Activated naive CD8-positive, alpha-beta T cell treated with anti-CD3 and anti-CD28 coated beads, Interleukin-2, amount 50 U/mL, for 24 hours (primary cell): ENCODE measurements at regions not wholly inside any gene's neighbourhood (a gene's known extent, or its start where the extent isn't known, plus 50 kb on each side); places are given as distances from the start of the nearest gene placed in this dataset.
"Not testable (repeated sequence)": the region's sequence is repeated elsewhere in the genome, so short reads cannot be mapped to it uniquely, and the experiment has no call there.

ENCODE experiments used
- ATAC-seq: fragments of 150-1000 bp; cut with Tn5 transposase; one replicate; pipeline ENCODE4 v1.10.0; 2021
- DNase-seq: peaks from one replicate; pipeline ENCODE4 v3.0.0; 2021
- H3K27ac Mint-ChIP-seq: one replicate; pipeline ENCODE4 v1.8.0; 2021; ENCODE audit warnings: mild to moderate bottlenecking, mixed read lengths
- H3K27me3 Mint-ChIP-seq: one replicate; pipeline ENCODE4 v1.8.0; 2021; ENCODE audit warnings: mixed read lengths
- H3K36me3 Mint-ChIP-seq: one replicate; pipeline ENCODE4 v1.8.0; 2021; ENCODE audit warnings: low read depth, mixed read lengths
- H3K4me1 Mint-ChIP-seq: one replicate; pipeline ENCODE4 v1.8.0; 2021; ENCODE audit warnings: mixed read lengths
- H3K4me3 Mint-ChIP-seq: one replicate; pipeline ENCODE4 v1.8.0; 2021; ENCODE audit warnings: mild to moderate bottlenecking, moderate library complexity, mixed read lengths
- H3K9me3 Mint-ChIP-seq: one replicate; pipeline ENCODE4 v1.8.0; 2021; ENCODE audit warnings: mixed read lengths

- Mint-ChIP-seq H3K9me3 (no peaks in the 10 kb centered on the region), H3K4me3 (no peak overlapping the region), H3K27me3 (no peaks in the 10 kb centered on the region), H3K36me3 (no peaks in the 10 kb centered on the region), H3K27ac (no peak overlapping the region), H3K4me1 (no peaks in the 10 kb centered on the region)
- DNase-seq, result no peak
- ATAC-seq, result no peak
Measured at GRCh38 chr2:153420394-153420793, 58.2 kb downstream of the RPRM start.

GRCh38 chr2:153417077-153417476 lies 61.5 kb downstream of the RPRM start:
- Mint-ChIP-seq H3K9me3 (no peaks in the 10 kb centered on the region), H3K4me3 (no peak overlapping the region), H3K27ac (no peak overlapping the region), H3K27me3 (no peaks in the 10 kb centered on the region), H3K36me3 (no peaks in the 10 kb centered on the region), H3K4me1 (no peaks in the 10 kb centered on the region)
- no peak for ATAC-seq
- no peak for DNase-seq

DNA sequence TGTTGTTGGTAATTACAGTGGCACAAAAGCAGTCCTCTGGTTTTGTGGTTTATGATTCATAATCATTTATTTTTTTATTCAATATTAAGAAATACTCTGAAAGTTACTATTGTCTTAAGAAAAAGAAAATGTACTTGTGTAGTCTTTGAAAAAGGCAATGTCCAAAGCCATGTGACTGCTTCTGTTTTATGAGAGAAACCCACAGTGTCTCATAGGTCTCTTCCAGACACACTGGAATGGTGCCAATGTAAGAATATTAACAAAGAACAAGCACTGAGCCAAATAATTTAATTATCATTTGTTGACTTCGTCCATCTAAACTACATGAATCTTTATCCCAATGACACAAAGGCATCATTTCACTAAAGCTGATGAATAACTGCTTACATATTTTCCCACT lies 62.5 kb downstream of the RPRM start:
- Mint-ChIP-seq H3K36me3 (no peaks in the 10 kb centered on the region), H3K4me1 (no peaks in the 10 kb centered on the region), H3K27me3 (no peaks in the 10 kb centered on the region), H3K9me3 (no peaks in the 10 kb centered on the region), H3K27ac (no peak overlapping the region), H3K4me3 (no peak overlapping the region)
- DNase-seq, result no peak
- no peak for ATAC-seq

GRCh38 chr2:153408710-153409385 lies 69.7 kb downstream of the RPRM start:
- Mint-ChIP-seq H3K4me3 (no peak overlapping the region), H3K27ac (no peak overlapping the region), H3K4me1 (no peaks in the 10 kb centered on the region), H3K9me3 (no peaks in the 10 kb centered on the region), H3K36me3 (no peaks in the 10 kb centered on the region), H3K27me3 (no peaks in the 10 kb centered on the region)
- ATAC-seq (no peak), DNase-seq (no peak)

DNA sequence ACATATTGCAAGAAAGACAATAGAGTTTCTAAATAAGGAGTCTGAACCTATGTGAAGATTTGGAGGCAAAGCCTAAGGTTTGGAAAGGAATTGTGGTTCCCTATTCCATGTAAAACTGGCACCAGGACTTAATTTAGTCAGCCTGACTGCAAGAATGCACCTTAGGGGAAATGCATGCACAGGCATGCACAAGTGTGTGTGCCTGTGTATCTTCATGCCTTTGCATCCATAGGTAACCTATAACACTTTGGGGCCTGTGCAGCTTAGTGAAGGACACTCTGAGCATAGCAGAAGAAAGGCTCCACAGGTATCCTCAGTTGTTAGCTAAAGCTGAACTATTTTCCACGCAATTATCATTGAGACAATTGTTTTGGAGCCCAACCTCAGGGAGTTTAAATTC lies 73.4 kb downstream of the RPRM start:
- H3K9me3 Mint-ChIP-seq, result no peaks in the 10 kb centered on the region
- no peaks in the 10 kb centered on the region for H3K36me3 Mint-ChIP-seq
- H3K27ac Mint-ChIP-seq, result no peak overlapping the region
- no peaks in the 10 kb centered on the region for H3K27me3 Mint-ChIP-seq
- ATAC-seq, result no peak
- no peak overlapping the region for H3K4me3 Mint-ChIP-seq
- no peaks in the 10 kb centered on the region for H3K4me1 Mint-ChIP-seq
- DNase-seq, result no peak

- Mint-ChIP-seq H3K4me3 (no peak overlapping the region), H3K4me1 (no peaks in the 10 kb centered on the region), H3K27ac (no peak overlapping the region), H3K9me3 (no peaks in the 10 kb centered on the region), H3K36me3 (no peaks in the 10 kb centered on the region), H3K27me3 (no peaks in the 10 kb centered on the region)
- no peak for ATAC-seq
- DNase-seq, result no peak
Measured at GRCh38 chr2:153404792-153405191, 73.8 kb downstream of the RPRM start.

- Mint-ChIP-seq H3K4me3 (no peak overlapping the region), H3K9me3 (no peaks in the 10 kb centered on the region), H3K36me3 (no peaks in the 10 kb centered on the region), H3K4me1 (no peaks in the 10 kb centered on the region), H3K27me3 (no peaks in the 10 kb centered on the region), H3K27ac (no peak overlapping the region)
- ATAC-seq (no peak), DNase-seq (no peak)
Measured at GRCh38 chr2:153403940-153404339, 74.6 kb downstream of the RPRM start.

DNA sequence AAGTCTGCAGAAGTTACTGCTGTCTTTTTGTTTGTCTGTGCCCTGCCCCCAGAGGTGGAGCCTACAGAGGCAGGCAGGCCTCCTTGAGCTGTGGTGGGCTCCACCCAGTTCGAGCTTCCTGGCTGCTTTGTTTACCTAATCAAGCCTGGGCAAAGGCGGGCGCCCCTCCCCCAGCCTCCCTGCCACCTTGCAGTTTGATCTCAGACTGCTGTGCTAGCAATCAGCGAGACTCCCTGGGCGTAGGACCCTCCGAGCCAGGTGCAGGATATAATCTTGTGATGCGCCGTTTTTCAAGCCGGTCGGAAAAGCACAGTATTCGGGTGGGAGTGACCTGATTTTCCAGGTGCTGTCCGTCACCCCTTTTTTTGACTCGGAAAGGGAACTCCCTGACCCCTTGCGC lies 75.2 kb downstream of the RPRM start:
- H3K27me3 Mint-ChIP-seq, H3K4me3 Mint-ChIP-seq, H3K4me1 Mint-ChIP-seq, ATAC-seq, H3K27ac Mint-ChIP-seq, H3K36me3 Mint-ChIP-seq, DNase-seq, H3K9me3 Mint-ChIP-seq: not testable (repeated sequence)

- Mint-ChIP-seq H3K36me3 (no peaks in the 10 kb centered on the region), H3K4me1 (no peaks in the 10 kb centered on the region), H3K27me3 (no peaks in the 10 kb centered on the region), H3K27ac (no peak overlapping the region), H3K4me3 (no peak overlapping the region), H3K9me3 (no peaks in the 10 kb centered on the region)
- ATAC-seq, result no peak
- DNase-seq, result no peak
Measured at GRCh38 chr2:153394686-153395085, 83.9 kb downstream of the RPRM start.

DNA sequence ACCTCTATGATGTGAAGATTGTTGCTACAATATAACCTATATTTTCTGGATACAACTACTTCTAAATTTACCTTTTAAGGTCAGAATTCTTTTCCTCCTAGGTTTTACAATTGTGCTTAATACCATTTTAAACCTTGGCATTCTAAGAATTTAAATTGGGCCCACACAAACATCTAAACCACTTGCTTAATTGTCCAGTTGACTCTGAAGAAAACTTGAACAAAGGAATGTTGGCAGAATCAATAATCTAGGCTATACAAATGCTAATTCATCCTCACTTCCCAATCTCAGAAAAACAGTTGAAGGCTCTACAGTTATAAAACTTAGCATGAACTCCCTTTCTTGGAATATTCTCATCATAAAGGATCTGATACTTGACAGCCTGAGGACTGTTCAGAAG lies 84.3 kb downstream of the RPRM start:
- Mint-ChIP-seq H3K27me3 (no peaks in the 10 kb centered on the region), H3K27ac (no peak overlapping the region), H3K4me3 (no peak overlapping the region), H3K9me3 (no peaks in the 10 kb centered on the region), H3K36me3 (no peaks in the 10 kb centered on the region), H3K4me1 (no peaks in the 10 kb centered on the region)
- ATAC-seq (no peak), DNase-seq (no peak)

DNA sequence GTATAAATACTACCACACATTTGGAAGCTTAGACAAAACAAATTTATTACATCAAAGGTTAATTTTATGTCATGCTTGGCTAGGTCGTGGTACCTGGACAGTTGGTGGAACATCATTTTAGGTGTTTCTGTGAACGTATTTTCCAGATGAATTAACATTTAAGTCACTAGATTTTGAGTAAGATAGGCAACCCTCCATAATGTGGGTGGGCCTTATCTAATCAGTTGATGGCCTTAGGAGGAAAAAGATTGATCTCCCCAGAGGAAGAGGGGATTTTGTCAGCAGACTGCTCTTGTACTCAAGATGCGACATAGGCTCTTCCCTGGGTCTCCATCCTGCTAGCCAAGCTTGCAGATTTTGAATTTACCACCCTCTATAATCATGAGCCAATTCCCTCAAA lies 85.0 kb downstream of the RPRM start:
- H3K4me1 Mint-ChIP-seq, result no peaks in the 10 kb centered on the region
- no peak overlapping the region for H3K27ac Mint-ChIP-seq
- no peaks in the 10 kb centered on the region for H3K27me3 Mint-ChIP-seq
- no peak overlapping the region for H3K4me3 Mint-ChIP-seq
- H3K9me3 Mint-ChIP-seq, result no peaks in the 10 kb centered on the region
- no peaks in the 10 kb centered on the region for H3K36me3 Mint-ChIP-seq
- no peak for ATAC-seq
- DNase-seq, result no peak

- Mint-ChIP-seq H3K36me3 (no peaks in the 10 kb centered on the region), H3K9me3 (no peaks in the 10 kb centered on the region), H3K27me3 (no peaks in the 10 kb centered on the region), H3K4me1 (no peaks in the 10 kb centered on the region), H3K27ac (no peak overlapping the region), H3K4me3 (no peak overlapping the region)
- ATAC-seq (no peak), DNase-seq (no peak)
Measured at GRCh38 chr2:153391131-153391530, 87.4 kb downstream of the RPRM start.

- ATAC-seq (no peak), DNase-seq (no peak)
- Mint-ChIP-seq H3K27me3 (peaks cover 2% of the 10 kb centered on the region), H3K4me1 (no peaks in the 10 kb centered on the region), H3K27ac (no peak overlapping the region), H3K9me3 (peaks cover 5% of the 10 kb centered on the region), H3K4me3 (no peak overlapping the region), H3K36me3 (no peaks in the 10 kb centered on the region)
Measured at GRCh38 chr2:153388246-153388645, 90.3 kb downstream of the RPRM start.

GRCh38 chr2:153387203-153387602 lies 91.4 kb downstream of the RPRM start:
- peaks cover 5% of the 10 kb centered on the region for H3K9me3 Mint-ChIP-seq
- no peak overlapping the region for H3K27ac Mint-ChIP-seq
- no peak for ATAC-seq
- H3K4me1 Mint-ChIP-seq, result no peaks in the 10 kb centered on the region
- no peaks in the 10 kb centered on the region for H3K36me3 Mint-ChIP-seq
- no peak for DNase-seq
- H3K4me3 Mint-ChIP-seq, result no peak overlapping the region
- H3K27me3 Mint-ChIP-seq, result peaks cover 5% of the 10 kb centered on the region

DNA sequence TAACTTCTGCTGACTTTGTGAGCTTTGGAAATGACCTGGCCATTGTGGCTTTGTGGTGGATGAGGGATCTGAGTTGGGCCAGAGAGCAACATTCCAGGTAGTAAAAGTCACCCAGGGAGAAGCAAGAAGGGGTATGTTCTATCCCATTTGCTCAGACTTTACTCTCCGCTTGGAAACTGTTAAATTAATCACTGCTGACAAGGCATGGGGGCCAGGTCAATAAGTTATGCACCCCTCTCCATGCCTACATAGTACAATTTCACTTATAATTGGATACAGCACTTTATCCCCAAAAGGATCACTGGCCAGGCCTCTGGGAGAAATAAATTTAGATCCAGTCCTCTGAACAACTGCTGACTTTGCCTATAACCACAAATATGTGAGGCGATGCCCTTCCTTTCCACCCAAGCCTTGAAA lies 92.1 kb downstream of the RPRM start:
- Mint-ChIP-seq H3K36me3 (no peaks in the 10 kb centered on the region), H3K4me3 (no peak overlapping the region), H3K27ac (no peak overlapping the region), H3K9me3 (peaks cover 5% of the 10 kb centered on the region), H3K4me1 (no peaks in the 10 kb centered on the region), H3K27me3 (peaks cover 5% of the 10 kb centered on the region)
- DNase-seq (no peak), ATAC-seq (no peak)
